Keratinocyte (primary cell): ENCODE measurements at regions not wholly inside any gene's neighbourhood (a gene's known extent, or its start where the extent isn't known, plus 50 kb on each side); places are given as distances from the start of the nearest gene placed in this dataset.

Source experiments
- DNase-seq: peaks from one replicate; pipeline ENCODE4 v3.0.0-alpha.2; 2011; ENCODE audit warnings: low read depth, missing footprints, low spot score
- FAIRE-seq: peaks from 2 replicates; lab custom pipeline; 2011; peaks lifted over from hg19 to GRCh38; lab: Jason Lieb, UNC
- H2AFZ ChIP-seq: 2 replicates; pipeline ENCODE4 v1.6.0; 2012; ENCODE audit warnings: low read length, control low read depth, inconsistent platforms; ENCODE audit not compliant: control insufficient read depth
- H3K27ac ChIP-seq: 2 replicates; pipeline ENCODE4 v1.5.1; 2011; ENCODE audit warnings: low read length; ENCODE audit not compliant: control insufficient read depth, insufficient read depth
- H3K27me3 ChIP-seq: 3 replicates; pipeline ENCODE4 v1.6.0; 2011; ENCODE audit warnings: low read length; ENCODE audit not compliant: control insufficient read depth, insufficient read depth; ENCODE audit errors: extremely low read depth
- H3K36me3 ChIP-seq, 2 experiments: 2 replicates in 1 of 2; 3 replicates in 1 of 2; pipeline ENCODE4 v1.5.1; 2011; ENCODE audit warnings: low read length in 2 of 2, mild to moderate bottlenecking in 1 of 2; ENCODE audit not compliant: control insufficient read depth in 2 of 2, insufficient read depth in 2 of 2; ENCODE audit errors: extremely low read depth in 1 of 2
- H3K4me1 ChIP-seq: 3 replicates; pipeline ENCODE4 v1.5.1; 2011; ENCODE audit warnings: low read length; ENCODE audit not compliant: control insufficient read depth, insufficient read depth; ENCODE audit errors: extremely low read depth
- H3K4me2 ChIP-seq: 3 replicates; pipeline ENCODE4 v1.6.0; 2011; ENCODE audit warnings: low read depth, low read length; ENCODE audit not compliant: control insufficient read depth, insufficient read depth; ENCODE audit errors: extremely low read depth
- H3K4me3 ChIP-seq, 3 experiments: fragments of 200-600 bp in 1 of 3; sonication (generic) in 1 of 3; 2 replicates in 2 of 3; 3 replicates in 1 of 3; pipeline ENCODE4 v1.5.1; 2011 to 2016; ENCODE audit warnings: low read length in 3 of 3, mild to moderate bottlenecking in 3 of 3, control low read depth in 2 of 3, inconsistent platforms in 1 of 3, low read depth in 1 of 3, mixed read lengths in 1 of 3, mixed run types in 1 of 3, moderate library complexity in 1 of 3; ENCODE audit not compliant: control insufficient read depth in 2 of 3, insufficient read depth in 2 of 3; ENCODE audit errors: extremely low read depth in 1 of 3
- H3K79me2 ChIP-seq: 2 replicates; pipeline ENCODE4 v1.6.0; 2012; ENCODE audit warnings: low read length; ENCODE audit not compliant: control insufficient read depth, insufficient read depth
- H3K9ac ChIP-seq: 3 replicates; pipeline ENCODE4 v1.6.0; 2011; ENCODE audit warnings: low read length; ENCODE audit not compliant: control insufficient read depth, insufficient read depth; ENCODE audit errors: extremely low read depth
- H3K9me1 ChIP-seq: 3 replicates; pipeline ENCODE4 v1.6.0; 2011; ENCODE audit warnings: low read length; ENCODE audit not compliant: control insufficient read depth, insufficient read depth; ENCODE audit errors: extremely low read depth
- H3K9me3 ChIP-seq: 2 replicates; pipeline ENCODE4 v1.5.1; 2012; ENCODE audit warnings: low read depth, low read length; ENCODE audit not compliant: control insufficient read depth
- H4K20me1 ChIP-seq: 3 replicates; pipeline ENCODE4 v1.6.0; 2011; ENCODE audit warnings: low read length; ENCODE audit not compliant: control insufficient read depth, insufficient read depth; ENCODE audit errors: extremely low read depth
- EZH2 ChIP-seq: IDR thresholded peaks from one replicate; pipeline ENCODE4 v1.6.1; 2012; ENCODE audit warnings: inconsistent platforms, mild to moderate bottlenecking, low read length, moderate library complexity
- dilution Hi-C: fragments of 300-500 bp; cut with MboI; formaldehyde crosslinking; loops from one replicate; pipeline ENCODE4 v1.7.0; 2020; ENCODE audit warnings: low sequenced_read_pairs; ENCODE audit not compliant: extremely low pct_ligation_motif_present
- TF ChIP-seq, protein P1 (sequence below), 3 experiments: IDR thresholded peaks in 1 of 3; conservative IDR thresholded peaks in 1 of 3; optimal IDR thresholded peaks in 1 of 3; 2 replicates in 2 of 3; 3 replicates in 1 of 3; pipeline versions ENCODE3 to v1.5.1; 2011; ENCODE audit warnings: low read length in 3 of 3, mild to moderate bottlenecking in 3 of 3, moderate library complexity in 2 of 3, control low read depth in 1 of 3, inconsistent platforms in 1 of 3; ENCODE audit not compliant: insufficient read depth in 2 of 3; ENCODE audit errors: extremely low read depth in 1 of 3

GRCh38 chr13:85379991-85380390 is 419.2 kb downstream of the SLITRK6 start:
- no peaks in the 10 kb centered on the region for H3K9me1 ChIP-seq
- no peak for DNase-seq
- no peaks in the 10 kb centered on the region for H3K27me3 ChIP-seq
- H3K36me3 ChIP-seq, result no peaks in the 10 kb centered on the region
- H3K9me3 ChIP-seq, result no peaks in the 10 kb centered on the region
- H3K4me3 ChIP-seq, result no peak overlapping the region
- FAIRE-seq, result no peak
- no peak for TF ChIP-seq EZH2
- TF ChIP-seq, protein P1, sequence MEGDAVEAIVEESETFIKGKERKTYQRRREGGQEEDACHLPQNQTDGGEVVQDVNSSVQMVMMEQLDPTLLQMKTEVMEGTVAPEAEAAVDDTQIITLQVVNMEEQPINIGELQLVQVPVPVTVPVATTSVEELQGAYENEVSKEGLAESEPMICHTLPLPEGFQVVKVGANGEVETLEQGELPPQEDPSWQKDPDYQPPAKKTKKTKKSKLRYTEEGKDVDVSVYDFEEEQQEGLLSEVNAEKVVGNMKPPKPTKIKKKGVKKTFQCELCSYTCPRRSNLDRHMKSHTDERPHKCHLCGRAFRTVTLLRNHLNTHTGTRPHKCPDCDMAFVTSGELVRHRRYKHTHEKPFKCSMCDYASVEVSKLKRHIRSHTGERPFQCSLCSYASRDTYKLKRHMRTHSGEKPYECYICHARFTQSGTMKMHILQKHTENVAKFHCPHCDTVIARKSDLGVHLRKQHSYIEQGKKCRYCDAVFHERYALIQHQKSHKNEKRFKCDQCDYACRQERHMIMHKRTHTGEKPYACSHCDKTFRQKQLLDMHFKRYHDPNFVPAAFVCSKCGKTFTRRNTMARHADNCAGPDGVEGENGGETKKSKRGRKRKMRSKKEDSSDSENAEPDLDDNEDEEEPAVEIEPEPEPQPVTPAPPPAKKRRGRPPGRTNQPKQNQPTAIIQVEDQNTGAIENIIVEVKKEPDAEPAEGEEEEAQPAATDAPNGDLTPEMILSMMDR (optimal IDR thresholded peaks at IDR 0.05 in 1 of 3, IDR thresholded peaks at IDR 0.05 in 1 of 3, conservative IDR thresholded peaks at IDR 0.05 in 1 of 3; ENCODE audit: extremely low read depth in 1 of 3, insufficient read depth in 2 of 3, low read length in 3 of 3), result no peak
- H3K4me2 ChIP-seq, result no peak overlapping the region
- peaks cover 5% of the 10 kb centered on the region for H3K4me1 ChIP-seq
- H2AFZ ChIP-seq, result no peak overlapping the region
- no peaks in the 10 kb centered on the region for H4K20me1 ChIP-seq
- H3K79me2 ChIP-seq, result no peaks in the 10 kb centered on the region
- H3K27ac ChIP-seq, result no peak overlapping the region
- dilution Hi-C loops, result no loop called here
- no peak overlapping the region for H3K9ac ChIP-seq

GRCh38 chr13:85379433-85379832 is 419.8 kb downstream of the SLITRK6 start:
- FAIRE-seq, result no peak

More at GRCh38 chr13:85379433-85379832, 419.8 kb downstream of the SLITRK6 start:
- Histone ChIP-seq H3K36me3 (no peaks in the 10 kb centered on the region), H2AFZ (peak overlapping the region; percentile 16), H3K9me3 (no peaks in the 10 kb centered on the region), H3K4me3 (no peak overlapping the region), H3K4me2 (no peak overlapping the region), H3K4me1 (peaks cover 5% of the 10 kb centered on the region), H3K9me1 (no peaks in the 10 kb centered on the region), H4K20me1 (no peaks in the 10 kb centered on the region), H3K27ac (no peak overlapping the region), H3K27me3 (no peaks in the 10 kb centered on the region), H3K79me2 (no peaks in the 10 kb centered on the region), H3K9ac (no peak overlapping the region)
- TF ChIP-seq, protein P1 (optimal IDR thresholded peaks at IDR 0.05 in 1 of 3, IDR thresholded peaks at IDR 0.05 in 1 of 3, conservative IDR thresholded peaks at IDR 0.05 in 1 of 3; ENCODE audit: extremely low read depth in 1 of 3, insufficient read depth in 2 of 3, low read length in 3 of 3), result no peak
- no peak for TF ChIP-seq EZH2
- DNase-seq, result no peak
- dilution Hi-C loops, result no loop called here
